IPS-18a (cell line): ENCODE measurements at regions not wholly inside any gene's neighbourhood (a gene's known extent, or its start where the extent isn't known, plus 50 kb on each side); places are given as distances from the start of the nearest gene placed in this dataset.

Experiments
- H3K27ac ChIP-seq: one replicate; pipeline ENCODE4 v1.5.1; 2013; ENCODE audit warnings: low read length
- H3K27me3 ChIP-seq: one replicate; pipeline ENCODE4 v1.6.1; 2013; ENCODE audit warnings: mild to moderate bottlenecking, low read length; ENCODE audit not compliant: control insufficient read depth, insufficient read depth
- H3K36me3 ChIP-seq: one replicate; pipeline ENCODE4 v1.6.1; 2013; ENCODE audit warnings: low read depth, low read length; ENCODE audit not compliant: control insufficient read depth
- H3K4me1 ChIP-seq: one replicate; pipeline ENCODE4 v1.6.1; 2013; ENCODE audit warnings: low read depth, low read length; ENCODE audit not compliant: control insufficient read depth
- H3K4me3 ChIP-seq: one replicate; pipeline ENCODE4 v1.5.1; 2013; ENCODE audit warnings: low read length
- H3K9ac ChIP-seq: one replicate; pipeline ENCODE4 v1.6.1; 2013; ENCODE audit warnings: mild to moderate bottlenecking, low read length, moderate library complexity
- H3K9me3 ChIP-seq: one replicate; pipeline ENCODE4 v1.6.1; 2013; ENCODE audit warnings: low read depth, low read length; ENCODE audit not compliant: control insufficient read depth

GRCh38 chr1:221477252-221477651 is 264.6 kb downstream of the DUSP10 start:
- Histone ChIP-seq H3K4me1 (peaks cover 2% of the 10 kb centered on the region), H3K27ac (no peak overlapping the region), H3K27me3 (no peaks in the 10 kb centered on the region), H3K9ac (no peak overlapping the region), H3K9me3 (no peaks in the 10 kb centered on the region), H3K4me3 (no peak overlapping the region), H3K36me3 (no peaks in the 10 kb centered on the region)

GRCh38 chr1:221478050-221478949 is 263.6 kb downstream of the DUSP10 start:
- Histone ChIP-seq H3K4me3 (no peak overlapping the region), H3K4me1 (peaks cover 2% of the 10 kb centered on the region), H3K27ac (no peak overlapping the region), H3K36me3 (no peaks in the 10 kb centered on the region), H3K9me3 (no peaks in the 10 kb centered on the region), H3K27me3 (no peaks in the 10 kb centered on the region), H3K9ac (no peak overlapping the region)

GRCh38 chr1:221487781-221488524 is 253.9 kb downstream of the DUSP10 start:
- H3K4me1 ChIP-seq = no peaks in the 10 kb centered on the region
- H3K9ac ChIP-seq = no peak overlapping the region
- H3K9me3 ChIP-seq = no peaks in the 10 kb centered on the region
- H3K27ac ChIP-seq = no peak overlapping the region
- no peak overlapping the region for H3K4me3 ChIP-seq
- no peaks in the 10 kb centered on the region for H3K36me3 ChIP-seq
- no peaks in the 10 kb centered on the region for H3K27me3 ChIP-seq

GRCh38 chr1:221488550-221488949 is 253.3 kb downstream of the DUSP10 start:
- H3K27ac ChIP-seq = no peak overlapping the region

GRCh38 chr1:221494670-221495069 is 247.2 kb downstream of the DUSP10 start:
- H3K27ac ChIP-seq = no peak overlapping the region
- no peaks in the 10 kb centered on the region for H3K9me3 ChIP-seq
- no peaks in the 10 kb centered on the region for H3K4me1 ChIP-seq
- H3K9ac ChIP-seq = no peak overlapping the region
- H3K27me3 ChIP-seq = no peaks in the 10 kb centered on the region
- H3K36me3 ChIP-seq = no peaks in the 10 kb centered on the region
- no peak overlapping the region for H3K4me3 ChIP-seq

More at GRCh38 chr1:221488550-221488949, 253.3 kb downstream of the DUSP10 start:
- Histone ChIP-seq H3K9me3 (no peaks in the 10 kb centered on the region), H3K27me3 (no peaks in the 10 kb centered on the region), H3K4me3 (no peak overlapping the region), H3K9ac (no peak overlapping the region), H3K4me1 (no peaks in the 10 kb centered on the region), H3K36me3 (no peaks in the 10 kb centered on the region)

GRCh38 chr1:221497046-221497445 is 244.8 kb downstream of the DUSP10 start:
- Histone ChIP-seq H3K4me3 (no peak overlapping the region), H3K36me3 (no peaks in the 10 kb centered on the region), H3K27me3 (no peaks in the 10 kb centered on the region), H3K27ac (no peak overlapping the region), H3K9me3 (no peaks in the 10 kb centered on the region), H3K9ac (no peak overlapping the region), H3K4me1 (no peaks in the 10 kb centered on the region)

GRCh38 chr1:221503268-221503667 is 238.6 kb downstream of the DUSP10 start:
- H3K4me3 ChIP-seq = no peak overlapping the region
- H3K9ac ChIP-seq = no peak overlapping the region
- H3K9me3 ChIP-seq = peaks cover 7% of the 10 kb centered on the region
- no peaks in the 10 kb centered on the region for H3K27me3 ChIP-seq
- H3K27ac ChIP-seq = no peak overlapping the region
- H3K36me3 ChIP-seq = no peaks in the 10 kb centered on the region
- H3K4me1 ChIP-seq = no peaks in the 10 kb centered on the region

DNA sequence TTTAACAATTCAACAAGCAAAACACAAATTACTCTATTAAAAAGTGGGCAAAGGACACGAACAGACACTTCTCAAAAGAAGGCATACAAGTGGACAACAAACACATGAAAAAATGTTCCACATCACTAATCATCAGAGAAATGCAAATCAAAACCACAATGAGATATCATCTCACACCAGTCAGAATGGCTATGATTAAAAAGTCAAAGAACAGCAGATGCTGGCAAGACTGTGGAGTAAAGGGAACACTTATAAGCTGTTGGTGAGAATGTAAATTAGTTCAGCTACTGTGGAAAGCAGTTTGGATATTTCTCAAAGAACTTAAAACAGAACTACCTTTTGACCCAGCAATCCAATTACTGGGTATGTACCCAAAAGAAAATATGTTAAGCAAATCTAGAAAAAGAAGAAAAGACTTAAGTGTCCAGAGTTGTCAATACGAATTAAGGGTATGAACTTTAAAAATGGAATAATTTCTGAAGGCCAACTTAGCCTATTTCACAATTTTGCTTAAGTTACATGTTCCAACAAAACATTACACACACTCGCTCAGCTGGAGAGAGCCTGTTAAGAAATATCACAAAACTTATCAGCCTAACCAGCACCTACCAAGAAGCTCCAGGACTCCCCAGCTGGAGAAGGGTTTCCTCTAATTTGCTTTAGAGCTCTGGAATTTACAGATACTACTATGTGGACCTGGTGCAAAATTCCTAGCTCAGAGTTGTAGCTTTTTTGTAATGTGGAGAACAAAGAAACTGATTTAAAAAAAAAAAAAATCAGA is 232.1 kb downstream of the DUSP10 start:
- Histone ChIP-seq H3K9ac (no peak overlapping the region), H3K4me3 (no peak overlapping the region), H3K9me3 (peaks cover 4% of the 10 kb centered on the region), H3K4me1 (peaks cover 14% of the 10 kb centered on the region), H3K27ac (no peak overlapping the region), H3K27me3 (no peaks in the 10 kb centered on the region), H3K36me3 (no peaks in the 10 kb centered on the region)

DNA sequence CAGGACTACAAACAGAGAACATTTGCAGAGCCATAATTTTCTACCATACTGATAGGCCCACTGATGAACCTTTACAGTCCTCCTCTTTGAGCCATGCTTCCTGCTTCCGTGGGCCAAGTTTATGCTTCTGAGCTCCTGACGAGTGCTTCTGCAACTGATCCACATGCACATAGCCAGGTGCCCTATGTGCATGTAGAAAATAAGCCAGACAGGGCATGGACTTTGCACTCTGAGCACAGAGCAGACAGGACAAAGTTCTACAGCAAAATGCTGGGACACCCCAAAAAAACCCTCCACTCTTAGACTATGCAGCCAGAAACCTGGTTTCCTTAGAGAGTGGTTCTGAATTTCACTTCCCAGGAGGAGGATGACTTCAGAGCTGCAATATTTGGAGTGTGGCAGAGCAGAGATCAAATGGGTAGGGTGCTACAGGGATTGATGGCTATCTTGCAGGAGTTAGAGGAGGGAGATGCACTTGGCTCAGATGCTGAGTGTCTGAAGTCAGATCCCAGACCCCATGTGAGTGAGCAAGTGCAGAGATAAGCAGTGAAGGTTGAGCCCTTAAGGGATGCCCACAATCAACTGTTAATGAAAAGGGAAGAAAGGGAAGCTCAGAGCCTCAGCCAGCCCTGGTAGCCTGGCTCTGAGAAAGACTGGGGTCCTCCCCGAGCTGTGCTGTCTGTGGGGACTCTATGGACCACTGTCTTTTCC is 230.9 kb downstream of the DUSP10 start:
- peaks cover 14% of the 10 kb centered on the region for H3K4me1 ChIP-seq
- H3K4me3 ChIP-seq = no peak overlapping the region
- H3K27ac ChIP-seq = no peak overlapping the region

GRCh38 chr1:221511797-221512196 is 230.1 kb downstream of the DUSP10 start:
- Histone ChIP-seq H3K27me3 (no peaks in the 10 kb centered on the region), H3K27ac (no peak overlapping the region), H3K36me3 (no peaks in the 10 kb centered on the region), H3K9ac (no peak overlapping the region), H3K4me1 (peaks cover 14% of the 10 kb centered on the region), H3K9me3 (no peaks in the 10 kb centered on the region), H3K4me3 (no peak overlapping the region)

More for the DNA sequence above, 230.9 kb downstream of the DUSP10 start:
- H3K9ac ChIP-seq = no peak overlapping the region
- no peaks in the 10 kb centered on the region for H3K36me3 ChIP-seq
- no peaks in the 10 kb centered on the region for H3K27me3 ChIP-seq
- no peaks in the 10 kb centered on the region for H3K9me3 ChIP-seq

- H3K4me1 ChIP-seq = peaks cover under 1% of the 10 kb centered on the region
- no peak overlapping the region for H3K9ac ChIP-seq
- no peaks in the 10 kb centered on the region for H3K27me3 ChIP-seq
- no peaks in the 10 kb centered on the region for H3K9me3 ChIP-seq
- no peaks in the 10 kb centered on the region for H3K36me3 ChIP-seq
- H3K27ac ChIP-seq = no peak overlapping the region
- H3K4me3 ChIP-seq = no peak overlapping the region
These were observed 227.1 kb downstream of the DUSP10 start for GRCh38 chr1:221514806-221515205.
